Thyroid gland (tissue), 4 donors: ENCODE measurements at regions not wholly inside any gene's neighbourhood (a gene's known extent, or its start where the extent isn't known, plus 50 kb on each side); places are given as distances from the start of the nearest gene placed in this dataset.
"Not testable (repeated sequence)": the region's sequence is repeated elsewhere in the genome, so short reads cannot be mapped to it uniquely, and the experiment has no call there.

Source experiments
- DNase-seq, 2 donors: peaks; one replicate each; pipeline ENCODE4 v3.0.0-alpha.2; 2019
- H3K27ac ChIP-seq, 3 donors: fragments of 200-600 bp; sonication (generic); 1 replicate in 2 of 3; 2 replicates in 1 of 3; pipeline ENCODE4 v1.5.1; 2016 to 2019; ENCODE audit warnings: mild to moderate bottlenecking in 1 of 3, moderate library complexity in 1 of 3
- H3K27me3 ChIP-seq: fragments of 200-600 bp; sonication (generic); one replicate; pipeline ENCODE4 v1.5.1; 2019
- H3K36me3 ChIP-seq, 2 donors: fragments of 200-600 bp; sonication (generic); one replicate each; pipeline ENCODE4 v1.5.1; 2016 to 2019
- H3K4me1 ChIP-seq, 2 donors: fragments of 200-600 bp; sonication (generic); one replicate each; pipeline ENCODE4 v1.5.1; 2017 to 2019
- H3K4me3 ChIP-seq, 3 donors: fragments of 200-600 bp; sonication (generic); replicated peaks in 1 of 3; 1 replicate in 2 of 3; 2 replicates in 1 of 3; pipeline ENCODE4 v1.5.1; 2016; ENCODE audit warnings: mild to moderate bottlenecking in 1 of 3
- H3K9me3 ChIP-seq: fragments of 200-600 bp; sonication (generic); one replicate; pipeline ENCODE4 v1.5.1; 2017
- POLR2A ChIP-seq, 2 donors: fragments of 450-650 bp; IDR thresholded peaks; one replicate each; pipeline ENCODE4 v1.6.1; 2017; ENCODE audit warnings: antibody characterized with exemption in 2 of 2, mild to moderate bottlenecking in 2 of 2, moderate library complexity in 1 of 2
- WGBS, 2 donors: methylation state at CpG; one replicate each; pipeline ENCODE4 v1.1.5; 2017; 5-methylcytosine and 5-hydroxymethylcytosine counted together
- intact Hi-C: fragments of 100-400 bp; cut with DNase I; formaldehyde crosslinking; loops from one replicate; pipeline ENCODE4 v1.15.1; 2023
- TF ChIP-seq, protein P1 (sequence below), 6 experiments: fragments of 200-600 bp in 3 of 6; fragments of 450-650 bp in 3 of 6; sonication (generic) in 3 of 6; IDR thresholded peaks; one replicate each; pipeline ENCODE4 v1.5.1; 2016 to 2019; ENCODE audit warnings: antibody characterized with exemption in 6 of 6, mild to moderate bottlenecking in 2 of 6, inconsistent platforms in 1 of 6, moderate library complexity in 1 of 6

DNA sequence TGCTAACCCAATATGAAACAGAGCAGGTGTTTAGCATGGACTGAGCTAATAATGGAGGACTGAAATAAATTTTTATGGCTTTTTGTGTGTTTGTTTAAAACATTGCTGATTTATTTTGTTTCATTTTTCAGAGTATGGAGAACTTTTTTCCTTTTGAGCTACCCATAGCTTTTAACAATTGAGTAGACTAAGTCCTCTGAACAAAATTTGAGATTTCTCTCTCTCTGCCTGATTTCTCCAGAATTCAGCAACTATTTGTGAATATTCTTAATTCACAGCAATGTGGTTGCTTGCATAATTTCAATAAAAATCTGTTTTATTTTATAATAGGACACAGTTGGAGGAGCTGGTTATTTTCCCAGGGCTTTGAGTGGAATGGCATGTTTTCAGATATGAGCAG, 103.7 kb downstream of the TPBG start:
- intact Hi-C loops, result no loop called here
- no peak for DNase-seq
- H3K4me1 ChIP-seq, result no peaks in the 10 kb centered on the region

DNA sequence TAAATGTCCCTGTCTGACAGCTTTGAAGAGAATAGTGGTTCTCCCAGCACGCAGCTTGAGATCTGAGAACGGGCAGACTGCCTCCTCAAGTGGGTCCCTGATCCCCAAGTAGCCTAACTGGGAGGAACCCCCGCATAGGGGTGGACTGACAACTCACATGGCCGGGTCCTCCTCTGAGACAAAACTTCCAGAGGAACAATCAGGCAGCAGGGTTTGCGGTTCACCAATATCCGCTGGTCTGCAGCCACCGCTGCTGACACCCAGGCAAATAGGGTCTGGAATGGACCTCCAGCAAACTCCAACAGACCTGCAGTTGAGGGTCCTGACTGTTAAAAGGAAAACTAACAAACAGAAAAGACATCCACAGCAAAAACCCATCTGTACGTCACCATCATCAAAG, 106.5 kb downstream of the TPBG start:
- H3K36me3 ChIP-seq, DNase-seq: not testable (repeated sequence)
- WGBS, 2 donors, result 89 to 92% methylated on average over 7 to 8 of the region's 8 CpGs

More for the DNA sequence above, 103.7 kb downstream of the TPBG start:
- H3K4me3 ChIP-seq, result no peak overlapping the region
- no peaks in the 10 kb centered on the region for H3K36me3 ChIP-seq
- no peaks in the 10 kb centered on the region for H3K9me3 ChIP-seq
- H3K27ac ChIP-seq, result no peak overlapping the region
- no peaks in the 10 kb centered on the region for H3K27me3 ChIP-seq
- TF ChIP-seq, protein P1, sequence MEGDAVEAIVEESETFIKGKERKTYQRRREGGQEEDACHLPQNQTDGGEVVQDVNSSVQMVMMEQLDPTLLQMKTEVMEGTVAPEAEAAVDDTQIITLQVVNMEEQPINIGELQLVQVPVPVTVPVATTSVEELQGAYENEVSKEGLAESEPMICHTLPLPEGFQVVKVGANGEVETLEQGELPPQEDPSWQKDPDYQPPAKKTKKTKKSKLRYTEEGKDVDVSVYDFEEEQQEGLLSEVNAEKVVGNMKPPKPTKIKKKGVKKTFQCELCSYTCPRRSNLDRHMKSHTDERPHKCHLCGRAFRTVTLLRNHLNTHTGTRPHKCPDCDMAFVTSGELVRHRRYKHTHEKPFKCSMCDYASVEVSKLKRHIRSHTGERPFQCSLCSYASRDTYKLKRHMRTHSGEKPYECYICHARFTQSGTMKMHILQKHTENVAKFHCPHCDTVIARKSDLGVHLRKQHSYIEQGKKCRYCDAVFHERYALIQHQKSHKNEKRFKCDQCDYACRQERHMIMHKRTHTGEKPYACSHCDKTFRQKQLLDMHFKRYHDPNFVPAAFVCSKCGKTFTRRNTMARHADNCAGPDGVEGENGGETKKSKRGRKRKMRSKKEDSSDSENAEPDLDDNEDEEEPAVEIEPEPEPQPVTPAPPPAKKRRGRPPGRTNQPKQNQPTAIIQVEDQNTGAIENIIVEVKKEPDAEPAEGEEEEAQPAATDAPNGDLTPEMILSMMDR (IDR thresholded peaks at IDR 0.05), result no peak
- TF ChIP-seq POLR2A (IDR thresholded peaks at IDR 0.05), result no peak

DNA sequence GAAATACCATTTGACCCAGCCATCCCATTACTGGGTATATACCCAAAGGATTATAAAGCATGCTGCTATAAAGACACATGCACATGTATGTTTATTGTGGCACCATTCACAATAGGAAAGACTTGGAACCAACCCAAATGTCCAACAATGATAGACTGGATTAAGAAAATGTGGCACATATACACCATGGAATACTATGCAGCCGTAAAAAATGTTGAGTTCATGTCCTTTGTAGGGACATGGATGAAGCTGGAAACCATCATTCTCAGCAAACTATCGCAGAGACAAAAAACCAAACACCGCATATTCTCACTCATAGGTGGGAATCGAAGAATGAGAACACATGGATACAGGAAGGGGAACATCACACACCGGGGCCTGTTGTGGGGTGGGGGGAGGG, 111.5 kb downstream of the TPBG start:
- H3K9me3 ChIP-seq, H3K27me3 ChIP-seq, H3K27ac ChIP-seq, H3K36me3 ChIP-seq, H3K4me3 ChIP-seq, intact Hi-C loops, DNase-seq, H3K4me1 ChIP-seq: not testable (repeated sequence)
- 89 to 90% methylated on average over 5 of the region's 5 CpGs for WGBS, 2 donors

More for the DNA sequence above, 106.5 kb downstream of the TPBG start:
- H3K4me3 ChIP-seq, H3K27ac ChIP-seq, H3K27me3 ChIP-seq, intact Hi-C loops, H3K9me3 ChIP-seq, H3K4me1 ChIP-seq: not testable (repeated sequence)

DNA sequence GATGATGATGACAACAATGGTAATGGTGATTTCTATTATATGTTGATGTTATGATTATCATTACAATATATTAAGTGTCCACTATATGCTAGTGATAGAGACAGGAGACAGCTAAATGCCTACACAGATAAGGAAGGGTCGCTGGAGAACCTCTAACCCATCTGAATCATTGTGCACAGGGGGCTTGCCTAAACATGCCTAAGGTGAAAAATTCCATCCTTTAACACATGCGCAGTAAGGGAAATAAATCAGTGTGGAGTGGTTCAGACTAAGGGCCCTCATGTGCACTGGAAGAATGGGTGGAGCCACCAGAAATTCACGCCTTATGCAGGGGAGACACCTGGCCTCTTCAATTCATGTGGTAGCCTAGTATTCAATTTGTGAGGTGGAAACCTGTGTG, 120.4 kb downstream of the TPBG start:
- Histone ChIP-seq H3K27me3 (no peaks in the 10 kb centered on the region), H3K4me3 (no peak overlapping the region), H3K27ac (no peak overlapping the region), H3K4me1 (no peaks in the 10 kb centered on the region), H3K36me3 (no peaks in the 10 kb centered on the region), H3K9me3 (no peaks in the 10 kb centered on the region)
- 71 to 83% methylated on average over 3 of the region's 3 CpGs for WGBS, 2 donors
- intact Hi-C loops, result no loop called here
- TF ChIP-seq, protein P1 (IDR thresholded peaks at IDR 0.05), result no peak
- no peak for TF ChIP-seq POLR2A (IDR thresholded peaks at IDR 0.05)
- DNase-seq, result no peak

DNA sequence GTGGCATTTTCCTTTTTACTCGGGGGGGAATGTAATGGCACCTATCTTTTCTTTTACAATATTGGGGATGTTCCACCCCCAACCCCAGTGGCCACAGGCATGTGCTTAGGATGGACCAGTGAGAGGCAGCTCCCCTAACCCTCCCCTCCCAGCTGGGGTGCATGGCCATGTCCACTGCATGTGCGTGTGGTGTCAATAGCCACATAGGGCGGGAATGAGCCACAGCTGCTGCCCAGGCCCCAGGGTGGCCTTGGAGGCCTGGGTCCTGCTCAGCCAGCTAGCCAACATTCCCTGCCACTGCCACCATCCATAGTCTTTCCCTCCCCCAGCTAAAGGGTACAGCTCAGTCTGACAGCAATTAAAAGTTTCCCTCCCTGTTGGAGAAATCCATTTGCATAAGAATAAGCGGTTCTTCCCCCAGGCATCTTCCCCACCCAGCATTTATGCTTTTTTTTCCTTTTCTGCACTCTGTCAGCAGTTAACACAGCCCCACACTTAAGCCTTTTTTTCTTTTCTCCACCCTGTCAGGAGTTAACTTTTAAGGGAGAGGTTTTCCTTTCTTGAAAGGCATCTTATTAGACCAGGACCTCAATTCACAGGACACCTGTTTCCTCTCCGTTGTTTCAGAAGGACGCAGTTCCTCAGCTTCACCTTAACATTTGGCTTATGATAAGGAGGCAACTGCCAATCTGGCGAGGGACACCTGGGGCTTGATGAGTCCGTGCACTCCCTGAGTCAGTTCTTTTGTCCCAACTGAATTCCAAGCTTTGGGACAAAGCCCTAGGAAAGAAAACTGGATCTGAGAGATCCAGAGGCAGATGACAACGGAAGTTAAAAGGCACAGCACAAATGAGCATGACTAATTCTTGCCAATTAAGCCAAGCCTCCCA, 121.4 kb downstream of the TPBG start:
- H3K4me1 ChIP-seq, result no peaks in the 10 kb centered on the region
- H3K9me3 ChIP-seq, result no peaks in the 10 kb centered on the region
- no peak overlapping the region for H3K27ac ChIP-seq
- WGBS, 2 donors, result 84 to 90% methylated on average over 9 of the region's 9 CpGs
- no peaks in the 10 kb centered on the region for H3K36me3 ChIP-seq
- no peak overlapping the region for H3K4me3 ChIP-seq
- no peak for DNase-seq
- intact Hi-C loops, result no loop called here
- no peaks in the 10 kb centered on the region for H3K27me3 ChIP-seq
- TF ChIP-seq, protein P1 (IDR thresholded peaks at IDR 0.05), result no peak
- no peak for TF ChIP-seq POLR2A (IDR thresholded peaks at IDR 0.05)

DNA sequence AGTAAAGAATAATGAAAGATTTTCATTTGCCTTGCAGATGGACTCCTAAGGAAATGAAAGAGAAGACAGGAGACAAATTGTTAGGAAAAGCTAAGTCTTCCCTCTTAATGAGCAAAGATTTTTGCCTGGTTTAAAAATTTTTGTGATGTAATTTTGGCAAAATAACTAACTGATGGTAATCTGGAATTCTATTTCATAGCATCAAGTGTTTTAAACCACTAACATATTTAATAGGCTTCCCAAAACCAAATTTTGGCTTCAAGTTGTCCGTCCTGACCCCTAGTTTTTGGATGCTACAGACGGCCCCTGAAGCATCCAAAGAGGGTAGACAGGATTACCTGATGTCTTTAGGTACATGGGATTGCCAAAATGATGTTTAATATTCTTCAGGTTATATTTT, 124.3 kb downstream of the TPBG start:
- Histone ChIP-seq H3K27me3 (no peaks in the 10 kb centered on the region), H3K27ac (no peak overlapping the region), H3K4me1 (no peaks in the 10 kb centered on the region), H3K36me3 (no peaks in the 10 kb centered on the region), H3K4me3 (no peak overlapping the region), H3K9me3 (no peaks in the 10 kb centered on the region)
- intact Hi-C loops, result no loop called here
- no peak for DNase-seq
- TF ChIP-seq, protein P1 (IDR thresholded peaks at IDR 0.05), result no peak
- TF ChIP-seq POLR2A (IDR thresholded peaks at IDR 0.05), result no peak
- WGBS, 2 donors, result 80 to 83% methylated on average over 2 of the region's 2 CpGs
